ENCODE measurements at regions not wholly inside any gene's neighbourhood (a gene's known extent, or its start where the extent isn't known, plus 50 kb on each side); places are given as distances from the start of the nearest gene placed in this dataset.
"Not testable (repeated sequence)": the region's sequence is repeated elsewhere in the genome, so short reads cannot be mapped to it uniquely, and the experiment has no call there.

DNA sequence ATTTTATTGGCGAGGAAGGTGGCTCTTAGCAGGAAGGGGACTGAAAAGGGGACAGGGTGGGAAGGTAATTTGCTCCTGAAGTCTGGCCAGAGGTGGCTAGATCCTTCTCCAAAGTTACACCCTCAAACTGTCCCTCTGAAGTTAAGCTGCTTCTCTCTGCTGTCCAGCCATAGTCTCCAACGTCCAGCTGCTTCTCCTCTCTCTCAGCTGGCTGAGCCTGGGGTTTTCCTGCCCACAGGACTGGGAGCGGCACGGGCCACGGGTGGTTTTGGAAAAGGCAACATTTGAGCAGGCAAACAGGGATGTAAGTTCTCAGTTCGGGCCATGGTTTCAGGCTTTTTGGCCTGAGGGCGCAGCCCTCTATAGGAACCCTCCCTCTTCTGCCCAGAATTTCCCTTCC is 128.3 kb downstream of the YIPF5 start:
- DNase-seq (ENCODE audit: low read depth in 4 of 4, low spot score in 3 of 4): no peak

DNA sequence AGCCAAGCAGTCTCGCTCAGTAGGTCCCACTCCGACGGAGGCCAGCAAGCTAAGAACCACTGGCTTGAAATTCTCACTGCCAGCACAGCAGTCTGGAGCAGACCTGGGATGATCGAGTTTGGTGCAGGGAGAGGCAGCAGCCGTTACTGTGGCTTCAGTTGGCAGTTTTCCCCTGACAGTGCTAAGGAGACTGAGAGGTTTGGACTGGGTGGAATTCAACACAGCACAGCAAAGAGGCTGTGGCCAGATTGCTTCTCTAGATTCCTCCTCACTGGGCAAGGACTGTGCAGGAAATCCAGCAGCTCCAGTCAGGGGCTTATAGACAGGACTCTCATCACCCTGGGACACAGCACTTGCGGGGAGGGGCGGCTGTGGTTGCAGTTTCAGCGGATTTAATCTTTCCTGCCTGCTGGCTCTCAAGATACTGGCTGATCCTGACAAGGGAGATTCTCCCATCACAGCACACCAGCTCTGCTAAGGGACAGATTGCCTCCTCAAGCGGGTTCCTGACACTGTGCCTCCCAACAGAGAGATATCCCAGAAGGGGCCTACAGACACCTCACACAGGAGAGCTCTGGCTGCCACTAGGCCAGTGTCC is 122.1 kb downstream of the YIPF5 start:
- DNase-seq (ENCODE audit: low read depth in 4 of 4, low spot score in 3 of 4): no peak

DNA sequence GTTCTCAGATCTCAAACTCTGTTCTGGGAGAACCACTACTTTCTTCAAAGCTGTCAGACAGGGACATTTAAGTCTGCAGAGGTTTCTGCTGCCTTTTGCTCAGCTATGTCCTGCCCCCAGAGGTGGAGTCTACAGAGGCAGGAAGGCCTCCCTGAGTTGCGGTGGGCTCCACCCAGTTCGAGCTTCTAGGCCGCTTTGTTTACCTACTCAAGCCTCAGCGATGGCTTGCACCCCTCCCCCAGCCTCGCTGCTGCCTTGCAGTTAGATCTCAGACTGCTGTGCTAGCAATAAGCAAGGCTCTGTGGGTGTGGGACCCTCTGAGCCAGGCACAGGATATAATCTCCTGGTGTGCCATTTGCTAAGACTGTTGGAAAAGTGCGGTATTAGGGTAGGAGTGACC is 115.1 kb downstream of the YIPF5 start:
- DNase-seq (ENCODE audit: low read depth in 4 of 4, low spot score in 3 of 4): not testable (repeated sequence)

DNA sequence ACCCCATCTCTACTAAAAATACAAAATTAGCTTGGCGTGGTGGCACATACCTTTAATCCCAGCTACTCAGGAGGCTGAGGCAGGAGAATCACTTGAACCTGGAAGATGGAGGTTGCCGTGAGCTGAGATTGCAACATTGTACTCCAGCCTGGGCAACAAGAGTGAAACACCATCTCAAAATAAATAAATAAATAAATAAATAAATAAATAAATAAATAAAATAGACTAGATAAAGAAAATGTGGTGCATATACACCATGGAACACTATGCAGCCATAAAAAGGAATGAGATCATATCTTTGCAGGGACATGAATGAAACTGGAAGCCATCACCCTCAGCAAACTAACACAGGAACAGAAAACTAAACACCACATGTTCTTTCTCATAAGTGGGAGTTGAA is 110.4 kb downstream of the YIPF5 start:
- not testable (repeated sequence) for DNase-seq (ENCODE audit: low read depth in 4 of 4, low spot score in 3 of 4)

DNA sequence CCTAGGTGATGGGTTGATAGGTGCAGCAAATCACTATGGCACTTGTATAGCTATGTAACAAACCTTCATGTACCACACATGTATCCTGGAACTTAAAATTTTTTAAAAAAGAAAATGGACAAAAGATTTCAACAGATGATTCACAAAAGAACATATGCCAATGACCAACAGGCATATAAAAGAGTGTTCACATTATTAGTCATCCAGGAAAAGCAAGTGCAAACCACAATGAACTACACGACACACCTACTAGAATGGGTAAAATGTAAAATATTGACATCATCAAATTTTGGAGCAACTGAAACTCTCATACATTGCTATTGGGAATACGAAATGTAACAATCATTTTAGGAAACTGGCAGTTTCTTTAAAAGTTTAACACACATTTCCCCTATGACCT is 109.9 kb downstream of the YIPF5 start:
- DNase-seq (ENCODE audit: low read depth in 4 of 4, low spot score in 3 of 4): no peak

DNA sequence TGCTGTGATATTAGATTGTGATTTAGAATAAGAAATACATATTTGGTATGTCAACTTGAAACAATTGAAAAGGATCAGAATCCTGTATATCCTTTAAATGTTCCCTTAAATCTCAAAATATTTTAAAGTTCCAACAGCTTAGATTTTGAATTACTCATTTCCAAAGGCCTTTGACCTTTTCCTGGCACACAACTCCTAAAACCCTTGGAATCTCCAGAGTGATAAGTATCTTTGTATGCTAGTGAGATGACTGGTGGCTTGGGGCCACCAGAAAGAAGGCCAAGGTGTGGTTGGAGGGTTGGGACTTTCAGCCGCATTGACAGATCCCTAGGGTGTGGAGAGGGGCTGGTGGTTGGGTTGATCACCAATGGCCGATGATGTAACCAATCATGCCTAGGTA is 104.7 kb downstream of the YIPF5 start:
- DNase-seq (ENCODE audit: low read depth in 4 of 4, low spot score in 3 of 4): no peak

DNA sequence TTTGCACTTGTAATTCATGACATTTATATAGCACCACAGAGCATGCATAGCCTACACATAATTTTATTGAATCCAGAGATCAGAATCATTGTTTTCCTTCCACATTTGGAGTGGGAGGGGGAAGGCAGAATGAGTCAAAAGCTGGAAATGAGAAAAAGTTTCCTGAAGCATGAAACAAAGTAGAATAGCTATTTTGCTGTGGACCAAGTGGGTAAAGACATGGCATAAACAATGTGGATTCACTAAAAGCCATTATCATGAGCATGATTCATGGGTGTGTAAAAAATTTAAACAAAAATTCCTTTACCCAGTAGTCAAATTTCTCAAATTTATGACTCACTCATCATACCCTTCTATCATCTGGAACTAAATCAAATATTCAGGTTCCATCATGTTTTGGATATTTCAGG is 97.9 kb downstream of the YIPF5 start:
- DNase-seq (ENCODE audit: low read depth in 4 of 4, low spot score in 3 of 4): no peak

DNA sequence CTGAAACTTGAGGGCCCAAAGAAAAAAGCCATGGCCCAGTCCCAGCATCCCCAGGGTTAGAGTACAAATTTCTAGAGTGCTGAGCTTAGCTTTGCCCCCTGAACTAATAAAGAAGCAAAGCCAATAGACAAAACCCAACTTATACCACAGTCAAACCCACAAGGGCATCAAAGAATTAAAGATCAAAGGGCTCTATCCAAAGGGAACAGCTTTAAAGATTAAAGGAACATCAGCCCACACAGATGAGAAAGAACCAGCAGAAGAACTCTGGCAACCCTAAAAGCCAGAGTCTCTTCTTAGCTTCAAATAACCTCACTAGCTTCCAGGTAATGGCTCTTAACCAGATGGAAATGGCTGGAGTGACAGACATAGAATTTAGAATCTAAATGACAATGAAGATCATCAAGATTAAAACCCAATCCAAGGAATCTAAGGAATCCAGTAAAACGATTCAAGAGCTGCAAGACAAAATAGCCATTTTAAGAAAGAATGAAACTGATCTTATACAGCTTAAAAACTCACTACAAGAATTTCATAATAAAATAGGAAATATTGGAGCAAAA is 93.9 kb downstream of the YIPF5 start:
- no peak for DNase-seq (ENCODE audit: low read depth in 4 of 4, low spot score in 3 of 4)

DNA sequence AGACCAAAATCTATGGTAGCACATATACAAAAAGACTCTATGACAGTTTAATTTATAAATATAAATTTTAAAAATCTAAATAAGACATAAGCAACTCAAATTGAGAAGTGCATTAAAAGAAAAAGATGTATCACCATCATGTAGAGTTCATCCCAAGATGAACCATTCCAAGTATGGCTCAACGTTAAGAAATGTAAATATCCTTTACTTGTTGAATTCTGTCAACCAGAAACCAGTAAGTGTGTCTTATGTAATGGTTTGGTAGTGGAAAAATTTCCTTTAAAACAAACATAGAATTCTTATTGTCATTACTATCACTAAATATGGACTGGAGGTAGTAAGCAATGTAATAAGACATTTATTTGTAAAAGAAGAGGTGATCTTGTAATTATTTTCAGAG is 87.3 kb downstream of the YIPF5 start:
- DNase-seq (ENCODE audit: low read depth in 4 of 4, low spot score in 3 of 4): no peak

DNA sequence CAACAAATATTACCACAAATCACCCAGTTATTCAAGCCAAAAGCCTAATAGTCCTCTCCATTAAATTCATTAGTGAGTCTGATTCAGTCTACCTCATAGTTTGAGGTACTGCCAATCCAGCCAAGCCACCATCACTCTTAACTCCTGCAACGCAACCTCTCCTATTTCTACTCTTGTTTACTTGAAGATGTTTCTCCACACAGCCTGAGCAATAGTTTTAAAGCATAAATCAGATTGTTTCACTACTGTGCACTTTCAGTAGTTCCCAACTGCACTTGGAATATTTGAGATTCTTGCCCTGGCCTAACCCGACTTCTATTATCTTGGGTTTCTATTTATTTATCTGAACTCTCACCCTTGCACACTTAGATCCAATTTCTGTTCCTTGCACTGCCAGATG is 85.5 kb downstream of the YIPF5 start:
- no peak for DNase-seq (ENCODE audit: low read depth in 4 of 4, low spot score in 3 of 4)

DNA sequence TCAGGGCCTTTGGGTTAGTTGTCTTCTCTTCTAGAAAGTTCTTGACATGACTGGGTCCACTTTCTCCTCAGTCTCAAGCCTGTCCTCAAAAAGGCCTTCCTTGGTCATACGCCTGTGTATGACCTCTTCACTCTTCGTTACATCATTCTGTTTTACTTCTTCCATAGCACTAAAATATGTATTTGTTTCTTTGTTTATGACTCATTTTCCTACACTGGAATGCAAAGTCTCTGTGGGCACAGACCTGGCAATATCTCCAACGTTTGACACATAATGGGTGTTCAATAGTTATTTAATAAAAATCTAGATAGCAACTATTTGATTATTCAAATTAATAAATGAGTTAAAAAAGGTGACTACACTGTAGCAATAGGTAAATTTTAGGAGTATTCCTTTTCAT is 85.1 kb downstream of the YIPF5 start:
- DNase-seq (ENCODE audit: low read depth in 4 of 4, low spot score in 3 of 4): no peak

DNA sequence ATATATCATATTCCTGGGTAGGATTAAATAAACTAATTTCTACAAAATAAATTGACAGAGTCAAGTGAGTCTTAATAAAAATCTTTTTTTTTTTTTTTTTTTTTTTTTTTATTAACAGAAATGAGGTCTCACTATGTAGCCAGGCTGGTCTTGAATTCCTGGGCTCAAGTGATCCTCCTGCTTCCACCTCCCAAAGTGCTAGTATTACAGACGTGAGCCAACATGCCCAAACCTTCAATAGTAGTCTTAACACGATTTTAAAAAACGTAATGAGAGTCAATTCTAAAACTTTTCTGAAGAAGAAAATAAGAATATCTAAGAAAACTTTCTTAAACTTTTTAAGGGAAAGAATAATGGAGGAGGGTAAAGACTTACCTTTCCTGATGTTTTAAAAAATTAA is 84.2 kb downstream of the YIPF5 start:
- DNase-seq (ENCODE audit: low read depth in 4 of 4, low spot score in 3 of 4): no peak

DNA sequence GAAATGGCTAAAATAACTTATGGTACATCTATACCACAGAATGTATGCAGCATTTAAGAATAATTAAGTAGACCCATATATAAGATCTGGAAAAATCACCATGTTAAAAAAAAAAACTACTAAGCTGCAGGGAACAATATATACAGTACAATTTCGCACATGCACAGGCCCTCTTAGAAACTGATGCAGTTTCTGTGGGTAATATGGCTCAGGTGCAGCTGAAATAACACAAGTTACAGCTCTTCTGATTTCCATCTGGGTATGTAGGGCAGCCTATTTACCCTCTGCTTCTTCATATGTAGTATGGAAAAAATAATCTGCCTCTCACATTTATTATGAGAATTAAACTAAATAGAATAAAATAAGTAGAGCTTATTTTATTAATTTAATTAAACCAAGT is 82.9 kb downstream of the YIPF5 start:
- DNase-seq (ENCODE audit: low read depth in 4 of 4, low spot score in 3 of 4): no peak

DNA sequence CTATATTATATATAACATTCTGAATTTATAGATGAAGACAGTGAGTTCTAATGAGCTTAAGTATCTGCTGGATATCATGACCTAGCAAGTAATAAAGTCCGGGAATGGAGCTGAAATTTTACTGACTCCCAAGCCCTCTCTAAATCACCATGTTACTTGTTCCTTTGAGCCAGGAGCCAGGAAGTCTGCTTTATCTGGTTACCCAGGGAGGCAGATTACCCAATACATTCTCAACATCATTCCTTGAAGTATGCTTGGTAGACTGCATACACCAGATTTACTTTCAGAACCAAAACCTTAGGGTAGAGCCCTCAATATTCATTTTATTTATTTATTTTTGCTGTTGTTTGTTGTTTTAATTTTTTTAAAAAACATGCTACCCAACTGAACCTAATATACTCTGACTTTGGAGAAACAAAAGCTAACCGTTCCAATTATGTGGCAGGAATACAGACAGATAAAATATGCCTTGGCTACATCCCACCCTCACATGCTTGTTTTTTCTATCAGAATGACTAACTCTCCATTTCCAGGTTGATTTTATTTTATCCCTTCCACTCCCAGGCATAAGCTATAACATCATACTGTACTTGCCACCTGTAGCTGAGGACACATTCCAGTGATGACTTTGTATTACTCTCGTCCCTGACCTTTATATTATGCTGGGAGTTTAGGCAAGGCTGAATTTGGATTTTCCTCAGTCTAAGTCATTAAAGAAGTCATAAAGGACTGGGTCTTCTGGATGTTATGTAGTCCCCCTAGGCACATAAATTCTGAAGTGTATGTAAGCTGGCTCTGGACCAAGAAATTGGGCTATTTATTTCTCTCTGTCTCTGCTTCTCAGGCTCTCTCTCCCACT is 82.0 kb downstream of the YIPF5 start:
- no peak for DNase-seq (ENCODE audit: low read depth in 4 of 4, low spot score in 3 of 4)

DNA sequence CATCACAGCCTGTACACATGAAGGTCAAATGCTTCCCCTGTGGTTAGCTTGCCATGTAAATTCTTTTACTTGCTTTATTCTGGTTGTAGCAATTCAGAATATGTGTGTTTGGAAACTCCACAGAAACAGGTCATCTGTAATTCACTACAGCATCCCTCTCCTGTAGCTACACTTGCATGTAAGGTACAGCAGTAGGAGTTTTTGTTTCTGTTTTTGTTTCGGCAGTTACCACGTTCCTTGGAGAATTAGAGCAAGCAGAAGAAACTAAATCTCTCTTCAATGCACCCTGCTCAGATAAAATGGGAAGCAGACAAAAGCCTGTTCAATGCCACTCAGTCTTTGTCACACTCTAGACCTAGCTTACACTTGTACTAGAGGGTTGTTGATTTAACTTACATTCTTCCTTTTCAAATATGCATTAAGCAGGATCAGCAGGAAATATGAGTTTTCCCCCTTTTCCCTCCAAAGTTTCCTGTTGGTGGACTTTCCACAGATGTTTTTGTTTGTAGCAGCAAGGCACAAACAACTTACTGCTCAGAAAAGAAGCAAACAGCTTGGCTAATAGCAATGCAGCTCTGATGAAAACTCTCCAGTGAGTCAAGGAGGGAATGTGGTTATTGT is 80.9 kb downstream of the YIPF5 start:
- no peak for DNase-seq (ENCODE audit: low read depth in 4 of 4, low spot score in 3 of 4)

DNA sequence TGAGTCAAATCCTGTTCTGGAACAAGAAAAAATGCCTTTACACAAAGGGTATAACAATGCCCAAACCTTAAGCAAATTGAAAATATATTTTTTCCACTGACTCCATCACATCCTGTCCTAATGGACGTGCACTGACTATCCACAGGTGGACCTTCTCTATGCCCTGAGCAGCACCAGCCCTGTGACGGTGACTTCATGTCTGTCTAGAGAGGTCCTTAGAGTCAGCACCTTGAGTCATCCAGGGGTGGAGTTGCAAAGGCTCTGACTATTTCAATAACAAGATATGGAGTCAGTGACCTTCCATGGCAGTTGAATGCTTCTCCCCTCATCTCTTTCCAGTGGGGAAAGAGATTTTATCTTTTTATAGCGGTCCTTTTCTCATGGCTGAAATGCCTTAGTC is 78.0 kb downstream of the YIPF5 start:
- no peak for DNase-seq (ENCODE audit: low read depth in 4 of 4, low spot score in 3 of 4)

DNA sequence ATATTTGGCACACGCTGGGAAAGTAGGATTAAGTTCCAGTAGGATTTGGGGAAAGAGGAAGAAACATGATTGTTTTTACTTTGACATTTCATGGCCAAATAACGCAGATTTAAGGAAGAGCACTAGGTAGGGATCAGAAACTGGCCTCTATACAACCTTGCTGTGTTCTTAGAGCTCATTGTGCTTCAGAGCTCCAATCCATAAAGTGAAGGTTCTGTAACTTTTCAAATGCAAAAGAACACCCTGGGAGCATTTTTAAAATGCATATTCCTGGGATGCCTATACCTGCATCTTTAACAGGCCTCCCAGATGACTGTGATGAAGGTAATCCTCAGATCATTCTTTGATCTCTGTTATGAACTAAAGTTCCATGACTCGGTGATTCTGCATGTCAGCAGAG is 77.1 kb downstream of the YIPF5 start:
- no peak for DNase-seq (ENCODE audit: low read depth in 4 of 4, low spot score in 3 of 4)

DNA sequence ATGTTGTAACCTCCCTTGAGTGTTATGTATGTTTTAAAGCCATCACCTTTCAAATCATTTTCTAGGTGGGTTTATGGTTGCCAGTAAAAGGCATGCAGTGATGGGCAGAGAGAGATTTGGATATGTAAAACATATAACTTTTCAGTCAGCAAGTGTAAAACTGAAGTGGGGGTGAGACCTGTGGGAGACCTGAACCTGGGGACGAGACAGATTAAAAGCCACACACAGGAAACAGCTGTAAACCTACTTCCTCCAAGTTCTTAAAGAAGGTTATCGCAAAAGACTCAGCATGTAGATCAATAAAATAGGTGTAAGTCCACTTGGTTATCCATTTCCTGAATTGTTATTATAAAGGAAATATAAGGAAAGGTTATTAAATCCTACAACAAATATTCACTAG is 76.6 kb downstream of the YIPF5 start:
- DNase-seq (ENCODE audit: low read depth in 4 of 4, low spot score in 3 of 4): no peak

DNA sequence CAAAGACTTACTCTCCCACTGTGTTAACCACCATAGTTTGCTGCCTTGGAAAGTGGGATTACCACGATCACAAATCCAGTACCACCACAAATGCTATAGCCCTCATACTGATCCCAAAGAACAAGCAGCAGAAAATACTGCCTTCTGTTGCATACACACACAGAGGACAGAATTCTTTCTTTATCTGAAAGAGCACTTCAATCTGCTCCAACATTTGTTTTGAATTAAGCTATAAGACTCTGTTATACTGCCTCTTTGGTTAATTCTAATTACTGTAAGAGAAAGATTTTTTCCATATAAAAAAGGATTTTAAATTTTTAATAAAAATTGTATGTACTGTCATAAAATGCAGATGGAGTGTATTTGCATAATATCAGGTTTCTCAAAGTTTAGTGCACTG is 69.8 kb downstream of the YIPF5 start:
- DNase-seq (ENCODE audit: low read depth in 4 of 4, low spot score in 3 of 4): no peak

DNA sequence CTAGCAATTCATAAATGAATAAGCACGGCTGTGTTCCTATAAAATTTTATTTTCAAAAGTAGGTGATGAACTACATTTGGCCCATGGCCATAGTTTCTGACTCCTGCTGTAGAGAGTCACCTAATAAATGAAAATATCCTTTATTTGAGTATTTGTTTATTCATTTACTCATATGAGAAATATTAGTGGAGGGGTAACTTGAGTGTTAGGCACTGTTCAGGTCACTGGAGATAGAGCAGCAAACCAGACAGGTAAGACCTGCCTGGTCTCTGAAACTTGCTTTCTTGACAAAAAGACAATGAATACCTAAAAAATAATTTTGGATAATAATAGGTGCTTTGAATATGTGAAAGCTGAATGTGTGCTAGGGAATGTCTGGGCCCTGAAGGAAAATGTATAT is 68.8 kb downstream of the YIPF5 start:
- DNase-seq (ENCODE audit: low read depth in 4 of 4, low spot score in 3 of 4): no peak

DNA sequence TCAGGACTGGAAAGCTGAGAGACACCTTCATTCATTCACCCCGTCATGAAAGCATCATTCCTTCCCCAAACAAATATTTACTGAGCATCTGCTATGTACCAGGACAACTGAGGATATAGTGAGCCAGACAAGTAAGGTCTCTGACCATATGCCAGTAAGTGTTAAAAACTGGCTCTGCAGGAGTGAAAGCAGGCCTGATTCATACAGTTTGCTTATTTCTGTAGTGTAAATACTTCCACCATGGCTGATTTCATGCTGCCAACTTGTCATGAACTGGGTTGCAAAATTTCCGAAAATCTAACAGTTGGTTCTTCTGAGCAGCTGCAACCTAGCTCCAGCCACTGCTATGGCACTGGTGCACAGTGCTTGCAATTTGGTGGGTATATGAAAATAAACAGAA is 68.1 kb downstream of the YIPF5 start:
- DNase-seq (ENCODE audit: low read depth in 4 of 4, low spot score in 3 of 4): no peak

DNA sequence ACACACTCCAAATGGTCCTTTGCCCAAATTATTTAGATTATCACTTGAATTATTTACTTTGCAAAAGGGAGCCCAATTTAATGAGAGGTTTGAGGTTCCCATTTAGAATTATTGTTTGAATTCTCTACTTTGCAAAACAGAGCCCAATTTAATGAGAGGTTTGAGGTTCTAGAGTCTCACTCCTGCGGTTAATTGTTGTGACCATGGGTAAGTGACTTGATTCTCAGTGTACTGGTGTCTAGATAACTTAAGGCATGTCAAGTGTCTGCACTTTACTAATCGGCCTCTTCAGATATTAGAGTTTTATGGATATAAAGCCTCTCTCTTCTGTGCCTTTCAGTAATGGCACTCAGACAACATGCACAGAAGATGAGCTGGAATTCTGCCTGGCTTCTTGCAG is 67.5 kb downstream of the YIPF5 start:
- no peak for DNase-seq (ENCODE audit: low read depth in 4 of 4, low spot score in 3 of 4)

Data from right renal pelvis (tissue), 4 donors.